Esophagus muscularis mucosa (tissue), 4 donors: ENCODE measurements at regions not wholly inside any gene's neighbourhood (a gene's known extent, or its start where the extent isn't known, plus 50 kb on each side); places are given as distances from the start of the nearest gene placed in this dataset.

ENCODE experiments used
- DNase-seq: peaks from one replicate; pipeline ENCODE4 v3.0.0-alpha.2; 2017; ENCODE audit errors: extremely low spot score
- H3K27ac ChIP-seq, 4 donors: fragments of 200-600 bp; sonication (generic); replicated peaks in 1 of 4; 1 replicate in 3 of 4; 2 replicates in 1 of 4; pipeline ENCODE4 v1.5.1; 2016 to 2019; ENCODE audit warnings: mild to moderate bottlenecking in 1 of 4
- H3K27me3 ChIP-seq, 4 donors: fragments of 200-600 bp; sonication (generic); one replicate each; pipeline versions ENCODE4 v1.5.1 to v1.6.0; 2016 to 2019
- H3K36me3 ChIP-seq, 4 donors: fragments of 200-600 bp; sonication (generic); one replicate each; pipeline ENCODE4 v1.5.1; 2016 to 2019
- H3K4me1 ChIP-seq, 4 donors: fragments of 200-600 bp; sonication (generic); one replicate each; pipeline ENCODE4 v1.5.1; 2016 to 2019
- H3K4me3 ChIP-seq, 4 donors: fragments of 200-600 bp; sonication (generic); 1 replicate in 2 of 4; 2 replicates in 2 of 4; pipeline ENCODE4 v1.5.1; 2016 to 2019; ENCODE audit warnings: mild to moderate bottlenecking in 4 of 4, moderate library complexity in 1 of 4
- H3K9me3 ChIP-seq, 4 donors: fragments of 200-600 bp; sonication (generic); 1 replicate in 3 of 4; 2 replicates in 1 of 4; pipeline ENCODE4 v1.5.1; 2016 to 2019
- EP300 ChIP-seq: sonication (generic); formaldehyde crosslinking; IDR thresholded peaks from one replicate; pipeline ENCODE4 v1.6.1; 2017; ENCODE audit warnings: antibody characterized with exemption
- POLR2A ChIP-seq: fragments of 450-650 bp; IDR thresholded peaks from one replicate; pipeline ENCODE4 v1.6.1; 2017; ENCODE audit warnings: antibody characterized with exemption, moderate library complexity, mild to moderate bottlenecking, low read depth
- POLR2AphosphoS5 ChIP-seq, 2 donors: sonication (generic); formaldehyde crosslinking; IDR thresholded peaks; one replicate each; pipeline ENCODE4 v1.6.1; 2017; ENCODE audit warnings: antibody characterized with exemption in 2 of 2
- WGBS: methylation state at CpG from one replicate; pipeline ENCODE4 v1.1.5; 2018; 5-methylcytosine and 5-hydroxymethylcytosine counted together
- intact Hi-C: fragments of 100-400 bp; cut with DNase I; formaldehyde crosslinking; loops from one replicate; pipeline ENCODE4 v1.15.1; 2023
- TF ChIP-seq, protein P1 (sequence below), 3 experiments: fragments of 200-600 bp in 2 of 3; fragments of 450-650 bp in 1 of 3; sonication (generic) in 2 of 3; IDR thresholded peaks; one replicate each; pipeline ENCODE4 v1.5.1; 2017 to 2019; ENCODE audit warnings: antibody characterized with exemption in 3 of 3, mild to moderate bottlenecking in 2 of 3, moderate library complexity in 1 of 3

DNA sequence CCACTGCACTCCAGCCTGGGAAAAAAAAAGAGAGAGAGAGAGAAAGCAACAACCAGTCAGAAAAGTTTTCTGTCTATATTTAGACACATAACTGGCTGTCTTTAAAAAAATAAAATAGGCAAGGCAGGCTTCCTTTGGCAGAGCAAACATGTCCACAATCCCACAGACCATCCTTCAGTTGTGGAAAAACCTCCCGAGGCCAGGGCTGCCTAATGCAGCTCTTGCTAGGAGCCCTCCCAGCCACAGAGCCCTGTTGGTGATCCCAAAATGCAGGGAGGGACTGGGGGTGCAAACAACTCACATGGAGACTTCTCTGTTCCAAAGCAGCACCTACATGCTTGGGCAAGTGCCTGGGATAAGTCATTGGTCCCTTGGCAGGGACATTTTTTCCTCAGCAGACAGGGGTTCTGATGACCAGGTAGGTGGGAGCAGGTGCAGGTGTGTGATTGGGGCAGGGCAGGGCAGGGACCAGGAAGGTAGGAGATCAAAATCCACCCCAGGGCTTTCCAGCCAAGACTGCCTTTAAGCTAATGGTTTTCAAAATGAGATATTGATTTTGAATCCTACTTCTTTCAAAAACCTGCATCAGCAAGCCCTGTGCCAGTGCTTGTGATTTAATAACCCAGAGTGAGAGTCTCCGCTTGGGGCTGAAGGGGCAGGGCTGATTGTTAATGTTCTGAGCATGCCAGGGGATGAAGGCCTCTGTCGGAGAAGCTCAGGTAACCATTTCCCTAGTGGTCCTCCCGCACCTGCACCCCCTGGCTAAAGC lies 178.5 kb downstream of the USP12 start:
- Histone ChIP-seq H3K36me3 (no peaks in the 10 kb centered on the region), H3K27me3 (no peaks in the 10 kb centered on the region), H3K9me3 (no peaks in the 10 kb centered on the region), H3K4me1 (peaks cover 26 to 73% (median 72%) of the 10 kb centered on the region in 4 donors), H3K4me3 (no peak overlapping the region), H3K27ac (peak overlapping the region; percentile 79 to 85 (median 80))
- WGBS = 62% methylated on average over 4 of the region's 4 CpGs
- intact Hi-C loops = no loop called here
- TF ChIP-seq, protein P1, sequence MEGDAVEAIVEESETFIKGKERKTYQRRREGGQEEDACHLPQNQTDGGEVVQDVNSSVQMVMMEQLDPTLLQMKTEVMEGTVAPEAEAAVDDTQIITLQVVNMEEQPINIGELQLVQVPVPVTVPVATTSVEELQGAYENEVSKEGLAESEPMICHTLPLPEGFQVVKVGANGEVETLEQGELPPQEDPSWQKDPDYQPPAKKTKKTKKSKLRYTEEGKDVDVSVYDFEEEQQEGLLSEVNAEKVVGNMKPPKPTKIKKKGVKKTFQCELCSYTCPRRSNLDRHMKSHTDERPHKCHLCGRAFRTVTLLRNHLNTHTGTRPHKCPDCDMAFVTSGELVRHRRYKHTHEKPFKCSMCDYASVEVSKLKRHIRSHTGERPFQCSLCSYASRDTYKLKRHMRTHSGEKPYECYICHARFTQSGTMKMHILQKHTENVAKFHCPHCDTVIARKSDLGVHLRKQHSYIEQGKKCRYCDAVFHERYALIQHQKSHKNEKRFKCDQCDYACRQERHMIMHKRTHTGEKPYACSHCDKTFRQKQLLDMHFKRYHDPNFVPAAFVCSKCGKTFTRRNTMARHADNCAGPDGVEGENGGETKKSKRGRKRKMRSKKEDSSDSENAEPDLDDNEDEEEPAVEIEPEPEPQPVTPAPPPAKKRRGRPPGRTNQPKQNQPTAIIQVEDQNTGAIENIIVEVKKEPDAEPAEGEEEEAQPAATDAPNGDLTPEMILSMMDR (IDR thresholded peaks at IDR 0.05) = no peak
- peak in 1 of 2 donors; percentile 15 for TF ChIP-seq POLR2AphosphoS5 (IDR thresholded peaks at IDR 0.05)
- DNase-seq = no peak

DNA sequence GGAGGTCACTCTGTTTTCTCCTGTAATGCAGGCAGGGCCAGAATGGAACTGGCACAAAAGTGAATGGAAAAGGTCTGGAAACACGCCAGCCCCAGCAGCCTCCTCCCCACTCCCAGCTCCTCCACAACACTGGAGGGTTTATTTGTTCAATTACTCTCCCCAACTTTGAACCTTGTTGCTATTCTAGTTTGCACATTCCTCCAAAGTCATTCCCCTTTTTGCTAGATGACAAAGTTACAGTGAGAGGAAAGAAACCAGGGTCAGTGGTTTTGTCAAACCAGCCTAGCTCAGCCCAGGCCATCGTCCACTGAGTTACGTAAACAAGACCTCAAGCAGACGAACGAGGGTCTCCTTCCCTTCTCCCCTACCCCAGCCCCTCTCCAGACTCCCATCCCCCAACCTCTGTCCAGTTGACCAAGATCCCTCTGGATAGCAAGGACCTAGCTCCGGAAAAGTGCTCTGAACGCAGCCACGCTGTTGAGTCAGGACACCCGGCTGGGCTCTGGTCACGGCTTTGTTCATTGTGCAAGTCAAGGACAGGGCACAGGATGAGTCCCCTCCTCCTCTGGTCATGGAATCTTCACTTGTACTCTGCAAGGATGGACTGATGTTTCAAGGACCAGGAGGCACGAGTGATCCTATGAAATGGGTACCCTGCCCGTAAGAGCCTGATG lies 180.0 kb downstream of the USP12 start:
- no peak for DNase-seq
- Histone ChIP-seq H3K9me3 (no peaks in the 10 kb centered on the region), H3K4me3 (no peak overlapping the region), H3K4me1 (peaks cover 23 to 76% (median 75%) of the 10 kb centered on the region in 4 donors), H3K36me3 (no peaks in the 10 kb centered on the region), H3K27me3 (no peaks in the 10 kb centered on the region), H3K27ac (peak overlapping the region; percentile 79 to 85 (median 80))
- intact Hi-C loops = no loop called here
- WGBS = 58% methylated on average over 12 of the region's 12 CpGs
- TF ChIP-seq POLR2AphosphoS5 (IDR thresholded peaks at IDR 0.05) = peak; percentile 30 to 34
- no peak for TF ChIP-seq EP300

DNA sequence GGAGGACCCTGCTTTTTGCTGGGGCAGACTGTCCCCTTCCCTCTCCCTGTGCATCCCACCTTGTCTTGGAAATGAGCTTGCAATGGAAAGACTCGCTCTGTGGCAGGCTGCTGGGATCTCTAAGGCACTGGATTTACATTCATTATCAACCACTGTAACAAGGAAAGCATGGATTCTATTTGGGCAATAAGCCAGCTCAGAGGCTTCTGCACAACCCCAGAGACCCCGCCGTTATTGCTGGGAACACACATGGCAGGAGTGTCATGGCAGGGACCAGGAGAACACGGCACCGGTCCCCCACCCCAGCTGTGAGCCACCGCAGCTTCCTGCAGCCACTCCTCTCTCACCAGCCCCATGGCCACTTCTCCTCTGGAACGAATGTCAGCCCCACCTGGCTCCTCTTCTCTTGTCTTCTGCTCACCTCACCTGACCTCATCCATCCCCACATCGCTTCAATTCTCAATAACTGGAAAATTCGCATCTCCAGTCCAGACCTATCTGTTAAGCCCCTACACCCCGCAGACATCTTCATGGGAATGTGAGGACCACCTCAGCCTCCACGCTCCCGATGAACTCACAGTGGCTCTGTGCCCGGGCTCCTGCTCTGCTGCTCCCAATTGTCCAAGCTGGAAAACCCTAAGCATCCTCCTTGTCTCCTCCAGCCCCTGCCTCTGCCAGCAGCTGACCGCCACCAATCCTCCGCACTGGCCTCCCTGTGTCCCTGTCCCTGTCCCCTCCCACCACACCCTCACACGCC lies 181.5 kb downstream of the USP12 start:
- H3K36me3 ChIP-seq = no peaks in the 10 kb centered on the region
- intact Hi-C loops = loop anchor here (5.0 kb wide), 2 partner anchors 182 to 292 kb away; partner anchors contain the start of gene USP12
- DNase-seq = no peak
- peaks cover 23 to 81% (median 81%) of the 10 kb centered on the region in 4 donors for H3K4me1 ChIP-seq
- WGBS = 87% methylated on average over 16 of the region's 16 CpGs
- TF ChIP-seq, protein P1 (IDR thresholded peaks at IDR 0.05) = no peak
- TF ChIP-seq POLR2A = no peak
- TF ChIP-seq EP300 = no peak
- no peak for TF ChIP-seq POLR2AphosphoS5 (IDR thresholded peaks at IDR 0.05)
- H3K27ac ChIP-seq = peak overlapping the region; percentile 41 to 85 (median 62)
- H3K4me3 ChIP-seq = no peak overlapping the region
- no peaks in the 10 kb centered on the region for H3K9me3 ChIP-seq
- no peaks in the 10 kb centered on the region for H3K27me3 ChIP-seq

DNA sequence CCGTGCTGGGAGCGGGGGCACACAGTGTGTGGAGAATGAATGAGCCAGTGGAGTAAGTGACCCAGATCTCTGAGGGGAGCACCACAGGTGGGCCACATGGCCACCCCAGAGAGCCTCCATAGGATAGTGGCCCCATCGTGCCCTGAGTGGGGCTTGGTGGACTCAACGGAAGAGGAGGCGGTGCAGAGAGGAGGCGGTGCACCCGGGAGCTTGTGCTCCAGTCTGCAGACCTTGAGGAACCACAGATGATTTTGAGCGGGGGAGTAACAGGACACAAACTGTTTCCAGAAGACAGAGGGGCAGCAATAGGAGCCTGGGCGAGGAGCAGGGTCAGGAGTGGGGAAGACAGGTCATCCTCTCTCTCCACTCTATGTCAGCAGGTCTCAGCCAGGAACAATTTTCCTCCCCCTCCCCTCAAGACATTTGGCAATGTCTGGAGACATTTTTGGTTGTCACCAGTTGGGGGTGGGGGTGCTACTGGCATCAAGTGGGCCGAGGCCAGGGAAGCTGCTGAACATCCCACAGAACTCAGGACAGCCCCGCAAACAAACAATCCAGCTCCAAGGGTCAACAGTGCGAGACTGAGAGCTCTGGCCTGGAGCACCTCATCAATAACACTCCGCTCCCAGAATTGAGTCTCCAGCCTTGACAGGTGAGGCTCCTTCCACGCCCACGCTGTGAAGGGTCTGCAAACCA lies 182.2 kb downstream of the USP12 start:
- Histone ChIP-seq H3K27ac (peak overlapping the region in 2 of 4 donors; percentile 41 to 85), H3K4me3 (no peak overlapping the region), H3K9me3 (no peaks in the 10 kb centered on the region), H3K27me3 (no peaks in the 10 kb centered on the region), H3K36me3 (no peaks in the 10 kb centered on the region), H3K4me1 (peaks cover 23 to 81% (median 81%) of the 10 kb centered on the region in 4 donors)
- DNase-seq = no peak
- TF ChIP-seq, protein P1 (IDR thresholded peaks at IDR 0.05) = no peak
- TF ChIP-seq POLR2A = no peak
- TF ChIP-seq POLR2AphosphoS5 (IDR thresholded peaks at IDR 0.05) = no peak
- no peak for TF ChIP-seq EP300
- 75% methylated on average over 15 of the region's 15 CpGs for WGBS
- intact Hi-C loops = loop anchor here (5.0 kb wide), 2 partner anchors 183 to 293 kb away; partner anchors contain the start of gene USP12
